NCI-H226 (cell line): ENCODE measurements at regions not wholly inside any gene's neighbourhood (a gene's known extent, or its start where the extent isn't known, plus 50 kb on each side); places are given as distances from the start of the nearest gene placed in this dataset.
"Not testable (repeated sequence)": the region's sequence is repeated elsewhere in the genome, so short reads cannot be mapped to it uniquely, and the experiment has no call there.

ENCODE experiments used
- DNase-seq: peaks from one replicate; pipeline ENCODE4 v3.0.0-alpha.2; 2015

DNA sequence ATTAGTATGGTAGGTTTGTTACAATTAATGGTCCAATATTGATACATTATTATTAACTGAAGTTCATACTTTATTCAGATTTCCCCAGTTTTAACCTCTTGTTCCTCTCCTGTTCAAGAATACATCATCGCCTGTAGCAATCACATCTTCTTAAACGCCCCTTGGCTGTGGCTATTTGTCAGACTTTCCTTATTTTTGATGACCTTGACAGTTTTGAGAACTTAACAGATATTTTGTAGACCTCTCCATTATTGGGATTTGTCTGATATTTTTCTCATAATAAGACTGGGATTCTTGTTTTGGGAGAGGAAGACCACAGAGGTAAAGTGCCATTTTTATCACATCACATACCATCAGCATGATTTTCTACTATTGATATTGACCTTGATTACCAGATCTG is 112.3 kb upstream of the MARCHF11 start:
- no peak for DNase-seq

DNA sequence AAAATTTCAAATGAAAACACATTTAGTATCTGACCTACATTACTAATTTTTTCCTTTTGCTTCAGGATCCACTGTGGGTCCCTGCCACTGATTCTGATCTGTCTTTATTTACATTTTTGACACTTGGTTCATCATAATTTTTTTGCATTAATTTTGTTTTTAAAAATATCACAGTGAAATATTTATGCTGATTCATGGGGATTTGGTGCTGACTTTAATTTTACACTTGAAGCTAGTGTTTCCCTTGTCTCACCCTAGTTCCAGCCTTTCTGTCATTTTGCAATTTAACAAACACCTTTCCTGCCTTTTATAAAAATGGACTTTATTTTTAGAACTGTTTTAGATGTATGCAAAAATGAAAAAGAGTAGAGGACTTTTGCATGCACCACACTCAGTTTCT is 111.9 kb upstream of the MARCHF11 start:
- no peak for DNase-seq

DNA sequence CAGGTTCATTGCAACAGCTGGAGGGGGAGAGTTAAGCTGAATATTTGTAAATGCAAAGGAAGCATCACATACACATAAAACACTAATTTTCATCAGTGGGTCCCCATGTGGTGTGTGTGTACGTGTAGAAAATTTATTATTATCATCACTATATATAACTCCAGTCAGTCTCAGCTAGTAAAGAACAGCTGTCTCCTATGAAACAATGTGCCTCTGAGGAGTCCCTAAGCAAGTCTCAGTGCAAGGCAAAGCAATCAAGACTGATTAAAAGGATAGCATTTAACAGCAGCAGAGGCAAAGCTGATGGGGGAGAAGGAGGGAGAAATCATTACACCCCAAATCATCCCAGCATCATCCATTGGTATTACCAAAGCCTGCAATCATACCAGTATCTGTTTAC is 104.2 kb upstream of the MARCHF11 start:
- DNase-seq = no peak

DNA sequence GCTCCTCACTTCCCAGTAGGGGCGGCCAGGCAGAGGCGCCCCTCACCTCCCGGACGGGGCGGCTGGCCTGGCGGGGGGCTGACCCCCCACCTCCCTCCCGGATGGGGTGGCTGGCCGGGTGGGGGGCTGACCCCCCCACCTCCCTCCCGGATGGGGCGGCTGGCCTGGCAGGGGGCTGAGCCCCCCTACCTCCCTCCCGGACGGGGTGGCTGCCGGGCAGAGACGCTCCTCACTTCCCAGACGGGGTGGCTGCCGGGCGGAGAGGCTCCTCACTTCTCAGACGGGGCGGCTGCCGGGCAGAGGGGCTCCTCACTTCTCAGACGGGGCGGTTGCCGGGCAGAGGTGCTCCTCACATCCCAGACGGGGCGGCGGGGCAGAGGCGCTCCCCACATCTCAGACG is 97.3 kb upstream of the MARCHF11 start:
- not testable (repeated sequence) for DNase-seq

DNA sequence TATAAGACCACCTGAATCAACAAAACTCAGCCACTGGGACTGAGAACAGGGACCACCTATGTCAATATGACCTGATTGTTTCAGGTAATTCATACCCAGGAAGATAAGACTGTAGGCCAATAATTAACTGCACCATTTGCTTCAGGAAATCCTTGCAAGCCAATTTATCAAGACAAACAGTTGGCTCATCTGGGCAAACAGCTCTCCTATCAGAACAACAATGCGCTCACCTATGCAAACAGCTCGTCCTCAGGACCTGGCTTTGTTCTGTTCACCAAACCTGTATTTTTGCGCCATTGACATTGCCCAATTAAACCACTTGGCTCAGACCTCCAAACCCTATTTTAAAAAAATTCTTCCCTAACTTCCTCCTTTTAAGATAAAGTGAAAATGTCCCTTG is 92.3 kb upstream of the MARCHF11 start:
- DNase-seq = no peak

DNA sequence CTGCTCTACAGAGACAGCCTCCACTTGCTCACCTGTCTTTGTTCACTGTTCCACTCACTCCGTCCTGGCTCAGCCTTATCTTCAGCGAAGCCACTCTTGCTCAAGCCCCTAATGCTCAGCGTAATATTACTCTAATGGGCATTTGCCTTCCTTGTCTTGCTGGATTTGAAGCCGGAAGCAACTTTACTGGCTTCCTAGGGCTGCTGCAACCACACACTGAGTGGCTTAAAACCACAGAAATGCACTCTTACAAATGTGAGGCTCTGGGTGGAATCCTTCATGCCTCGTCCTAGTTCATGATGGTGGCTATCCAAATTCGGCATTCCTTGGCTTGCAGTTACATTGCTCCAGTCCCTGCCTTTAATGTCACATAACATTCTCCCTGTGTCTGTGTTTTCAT is 85.5 kb upstream of the MARCHF11 start:
- DNase-seq = no peak

DNA sequence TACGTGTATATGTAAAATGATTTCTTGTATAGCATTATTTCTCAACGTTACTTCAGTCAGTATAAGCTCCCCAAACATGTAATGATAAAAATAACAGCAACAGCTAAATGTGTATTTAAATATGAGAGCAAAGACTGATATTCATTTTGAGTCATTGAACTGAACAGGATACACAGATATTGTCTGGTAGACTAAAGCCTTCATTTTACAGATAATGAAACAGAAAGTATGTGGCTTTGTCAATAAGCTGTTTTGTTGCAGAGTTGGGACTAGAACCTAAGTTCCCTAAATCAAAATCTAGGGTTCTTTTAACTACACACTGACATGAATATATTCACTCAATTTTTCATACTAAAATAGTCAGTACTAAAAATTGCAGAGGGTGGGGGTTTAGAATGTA is 80.4 kb upstream of the MARCHF11 start:
- no peak for DNase-seq

DNA sequence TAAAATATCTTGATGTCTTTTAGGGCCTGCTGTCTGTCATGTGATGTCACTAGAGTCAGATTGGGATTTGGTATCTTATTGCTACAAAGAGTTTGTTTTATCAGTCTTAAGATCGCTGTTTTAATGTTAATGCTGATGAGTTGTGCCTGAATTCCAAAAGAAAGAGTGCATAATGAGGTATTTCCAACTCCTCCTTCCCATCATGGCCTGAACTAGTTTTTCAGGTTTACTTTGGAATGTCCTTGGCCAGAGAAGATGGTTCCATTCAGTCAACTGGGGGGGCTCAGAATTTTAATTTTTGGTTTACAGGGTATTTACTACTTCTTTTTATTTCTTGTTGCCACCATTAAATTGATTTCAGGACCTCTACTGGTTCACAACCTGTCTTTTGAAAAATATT is 74.3 kb upstream of the MARCHF11 start:
- no peak for DNase-seq

DNA sequence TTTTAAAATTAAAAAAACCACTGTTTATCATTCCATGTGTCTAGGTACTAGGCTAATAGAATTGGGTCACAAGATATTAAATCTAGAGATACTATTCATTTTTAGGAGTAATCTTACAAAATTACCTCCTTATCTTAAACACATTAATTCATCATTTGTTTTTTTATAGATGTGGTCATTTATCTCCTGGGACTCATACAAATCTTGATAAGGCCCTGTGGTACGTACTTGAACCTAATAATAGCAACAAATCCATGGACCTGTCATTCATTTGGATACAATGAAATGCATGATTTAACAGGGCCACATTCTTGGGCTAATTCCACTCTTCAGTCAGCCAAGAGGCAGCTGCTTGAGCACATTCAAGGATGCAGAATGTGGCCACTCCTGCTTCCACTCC is 66.4 kb upstream of the MARCHF11 start:
- DNase-seq = no peak

DNA sequence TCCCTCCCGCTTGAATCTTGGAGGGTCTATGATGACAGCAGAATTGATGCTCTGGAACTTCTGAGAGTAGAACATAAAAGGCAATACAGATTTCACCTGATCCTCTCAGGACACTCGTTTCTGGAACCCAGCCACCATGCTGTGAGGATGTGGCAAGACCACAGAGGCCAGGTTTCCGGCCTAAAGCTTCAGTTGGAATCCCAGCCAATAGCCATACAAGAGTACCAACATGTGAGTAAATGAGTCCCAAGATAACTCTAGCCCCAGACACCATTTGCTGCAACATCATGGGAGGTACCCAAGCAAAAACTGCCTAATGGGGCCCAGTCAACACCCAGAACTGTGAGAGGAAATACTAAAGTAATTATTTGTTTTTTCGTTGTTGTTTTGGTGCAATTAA is 65.7 kb upstream of the MARCHF11 start:
- DNase-seq = no peak

DNA sequence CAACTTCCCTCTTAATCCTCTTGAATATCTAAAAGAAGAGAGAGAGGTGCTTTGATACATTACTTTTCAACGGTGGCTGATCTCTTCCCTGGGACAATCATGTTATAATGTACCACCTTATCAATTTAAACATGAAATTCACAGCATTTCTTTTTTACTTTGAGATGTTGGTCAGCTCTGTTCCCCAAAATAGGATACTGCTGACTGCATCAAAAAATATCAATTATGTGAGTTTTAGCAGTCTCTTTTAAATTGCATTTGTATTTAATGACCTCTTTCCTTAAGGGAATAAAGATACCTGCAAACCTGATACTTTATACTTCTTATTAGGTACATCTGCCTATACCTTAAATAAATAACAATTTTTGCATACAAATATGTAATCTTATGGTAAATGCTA is 58.4 kb upstream of the MARCHF11 start:
- no peak for DNase-seq

DNA sequence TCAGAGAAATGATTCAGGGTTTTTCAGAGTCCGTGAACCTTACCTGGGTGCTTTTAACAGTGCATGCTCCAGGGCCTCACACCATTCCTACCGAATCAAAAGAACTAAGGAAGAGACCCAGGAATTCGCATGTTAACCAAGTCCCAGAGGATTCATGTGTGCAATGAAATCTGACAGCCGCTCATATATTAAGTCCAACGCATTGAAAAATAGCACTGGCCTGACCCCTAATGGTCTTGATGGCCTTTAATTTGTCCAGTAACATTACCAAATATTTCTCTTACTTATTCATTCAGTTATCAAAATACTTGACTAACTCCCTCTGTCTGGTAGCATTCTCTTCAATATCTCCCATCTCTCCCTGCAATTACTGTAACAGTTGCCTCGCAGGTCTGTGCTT is 55.0 kb upstream of the MARCHF11 start:
- no peak for DNase-seq

DNA sequence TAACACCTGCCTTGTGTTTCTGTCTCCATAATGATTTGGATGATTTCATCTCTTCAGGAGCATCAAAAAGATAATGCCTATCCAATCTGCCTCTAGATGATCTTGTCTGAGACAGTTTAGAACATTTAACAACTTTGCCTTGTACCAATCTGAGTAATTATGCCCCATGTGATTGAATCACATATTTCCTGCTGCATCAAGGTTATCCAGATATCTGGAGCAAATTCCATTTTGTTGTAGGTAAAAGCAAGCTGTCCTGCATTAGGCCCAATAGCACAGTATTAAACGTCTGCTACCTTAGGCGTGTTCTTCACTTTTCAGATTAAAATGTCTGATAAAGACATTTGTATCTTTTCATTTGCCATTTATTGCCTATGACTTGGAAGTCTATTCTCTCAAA is 54.1 kb upstream of the MARCHF11 start:
- DNase-seq = no peak

DNA sequence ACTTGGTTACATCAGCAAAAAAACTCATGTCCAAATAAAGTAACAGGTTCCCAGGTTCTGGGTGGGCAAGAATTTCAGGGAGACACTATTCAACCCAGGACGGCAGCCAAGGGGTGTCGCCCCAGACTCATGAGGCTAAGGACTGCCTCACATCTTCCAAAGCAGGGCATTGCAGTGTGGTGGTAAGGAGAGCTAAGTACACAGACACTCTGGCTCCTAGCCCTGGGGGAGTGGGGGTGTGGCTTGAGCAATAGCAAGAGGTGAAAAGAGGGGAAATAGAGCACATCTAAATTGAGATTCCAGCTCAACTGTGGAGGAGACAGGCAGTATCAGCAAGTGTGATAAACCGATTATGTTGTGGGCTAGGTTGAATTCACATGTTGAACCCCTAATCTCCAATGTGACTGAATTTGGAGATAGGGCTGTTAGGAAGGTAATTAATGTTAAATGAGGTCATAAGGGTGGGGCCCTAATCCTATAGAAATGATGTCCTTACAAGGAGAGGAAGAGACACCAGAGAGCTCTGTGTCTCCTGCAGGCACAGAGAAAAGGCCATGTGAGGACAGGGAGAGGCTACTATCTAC is 49.9 kb upstream of the MARCHF11 start:
- DNase-seq = no peak
